ENCODE measurements at regions not wholly inside any gene's neighbourhood (a gene's known extent, or its start where the extent isn't known, plus 50 kb on each side); places are given as distances from the start of the nearest gene placed in this dataset.

- TF ChIP-seq CTCF (IDR thresholded peaks at IDR 0.05) (no peak), POLR2A (IDR thresholded peaks at IDR 0.05) (no peak)
Observed at GRCh38 chr11:69348414-69349235, 54.7 kb downstream of the MYEOV start.
